ENCODE measurements at regions not wholly inside any gene's neighbourhood (a gene's known extent, or its start where the extent isn't known, plus 50 kb on each side); places are given as distances from the start of the nearest gene placed in this dataset.

- Histone ChIP-seq H3K9ac (ENCODE audit: low read length) (no peak overlapping the region), H3K27ac (ENCODE audit: low read depth, low read length) (no peak overlapping the region), H3K4me2 (ENCODE audit: low read length) (no peak overlapping the region), H3K27me3 (ENCODE audit: insufficient read depth, low read length) (no peaks in the 10 kb centered on the region), H3K79me2 (ENCODE audit: insufficient read depth, low read length) (no peaks in the 10 kb centered on the region), H2AFZ (ENCODE audit: low read depth, low read length) (no peak overlapping the region), H3K4me3 (ENCODE audit: insufficient read depth, low read depth, low read length) (no peak overlapping the region), H4K20me1 (ENCODE audit: insufficient read depth, low read length) (no peaks in the 10 kb centered on the region), H3K36me3 (ENCODE audit: insufficient read depth, low read length) (no peaks in the 10 kb centered on the region), H3K9me3 (ENCODE audit: insufficient read depth, low read depth, low read length) (no peaks in the 10 kb centered on the region), H3K4me1 (ENCODE audit: insufficient read depth, low read length) (no peaks in the 10 kb centered on the region)
- H3K27ac Mint-ChIP-seq (ENCODE audit: unreplicated experiment) = no peak overlapping the region
- no peak for TF ChIP-seq CTCF (IDR thresholded peaks at IDR 0.05; ENCODE audit: insufficient read depth, low read depth, low read length)
- no peak for TF ChIP-seq EZH2 (IDR thresholded peaks at IDR 0.05; ENCODE audit: insufficient read depth, low read length)
- H3K4me3 Mint-ChIP-seq (ENCODE audit: unreplicated experiment) = no peak overlapping the region
- H3K27me3 Mint-ChIP-seq (ENCODE audit: low read depth, unreplicated experiment) = no peaks in the 10 kb centered on the region
- H3K36me3 Mint-ChIP-seq (ENCODE audit: low read depth, unreplicated experiment) = no peaks in the 10 kb centered on the region
- no peaks in the 10 kb centered on the region for H3K9me3 Mint-ChIP-seq (ENCODE audit: unreplicated experiment)
- FAIRE-seq (no peak), DNase-seq (ENCODE audit: low read depth) (no peak)
- no peaks in the 10 kb centered on the region for H3K4me1 Mint-ChIP-seq (ENCODE audit: low read depth, unreplicated experiment)
Measured at GRCh38 chr5:26681861-26682260, 356.5 kb downstream of the CDH9 start.

GRCh38 chr5:26674846-26675245 lies 363.5 kb downstream of the CDH9 start:
- Histone ChIP-seq H3K9me3 (ENCODE audit: insufficient read depth, low read depth, low read length) (no peaks in the 10 kb centered on the region), H4K20me1 (ENCODE audit: insufficient read depth, low read length) (no peaks in the 10 kb centered on the region), H3K27ac (ENCODE audit: low read depth, low read length) (no peak overlapping the region), H3K36me3 (ENCODE audit: insufficient read depth, low read length) (no peaks in the 10 kb centered on the region), H3K4me3 (ENCODE audit: insufficient read depth, low read depth, low read length) (no peak overlapping the region), H2AFZ (ENCODE audit: low read depth, low read length) (no peak overlapping the region), H3K79me2 (ENCODE audit: insufficient read depth, low read length) (no peaks in the 10 kb centered on the region), H3K4me1 (ENCODE audit: insufficient read depth, low read length) (no peaks in the 10 kb centered on the region), H3K9ac (ENCODE audit: low read length) (no peak overlapping the region), H3K27me3 (ENCODE audit: insufficient read depth, low read length) (no peaks in the 10 kb centered on the region), H3K4me2 (ENCODE audit: low read length) (no peak overlapping the region)
- no peak for TF ChIP-seq CTCF (IDR thresholded peaks at IDR 0.05; ENCODE audit: insufficient read depth, low read depth, low read length)
- TF ChIP-seq EZH2 (IDR thresholded peaks at IDR 0.05; ENCODE audit: insufficient read depth, low read length) = no peak
- H3K36me3 Mint-ChIP-seq (ENCODE audit: low read depth, unreplicated experiment) = no peaks in the 10 kb centered on the region
- no peaks in the 10 kb centered on the region for H3K27me3 Mint-ChIP-seq (ENCODE audit: low read depth, unreplicated experiment)
- no peaks in the 10 kb centered on the region for H3K4me1 Mint-ChIP-seq (ENCODE audit: low read depth, unreplicated experiment)
- no peak overlapping the region for H3K4me3 Mint-ChIP-seq (ENCODE audit: unreplicated experiment)
- FAIRE-seq = no peak
- no peak overlapping the region for H3K27ac Mint-ChIP-seq (ENCODE audit: unreplicated experiment)
- no peaks in the 10 kb centered on the region for H3K9me3 Mint-ChIP-seq (ENCODE audit: unreplicated experiment)
- no peak for DNase-seq (ENCODE audit: low read depth)

- H3K4me1 Mint-ChIP-seq (ENCODE audit: low read depth, unreplicated experiment) = no peaks in the 10 kb centered on the region
- FAIRE-seq (no peak), DNase-seq (ENCODE audit: low read depth) (no peak)
- H3K4me3 Mint-ChIP-seq (ENCODE audit: unreplicated experiment) = no peak overlapping the region
- Histone ChIP-seq H3K36me3 (ENCODE audit: insufficient read depth, low read length) (no peaks in the 10 kb centered on the region), H3K4me3 (ENCODE audit: insufficient read depth, low read depth, low read length) (no peak overlapping the region), H3K4me2 (ENCODE audit: low read length) (no peak overlapping the region), H4K20me1 (ENCODE audit: insufficient read depth, low read length) (no peaks in the 10 kb centered on the region), H3K79me2 (ENCODE audit: insufficient read depth, low read length) (no peaks in the 10 kb centered on the region), H2AFZ (ENCODE audit: low read depth, low read length) (no peak overlapping the region), H3K9me3 (ENCODE audit: insufficient read depth, low read depth, low read length) (no peaks in the 10 kb centered on the region), H3K27me3 (ENCODE audit: insufficient read depth, low read length) (no peaks in the 10 kb centered on the region), H3K27ac (ENCODE audit: low read depth, low read length) (no peak overlapping the region), H3K9ac (ENCODE audit: low read length) (no peak overlapping the region), H3K4me1 (ENCODE audit: insufficient read depth, low read length) (no peaks in the 10 kb centered on the region)
- TF ChIP-seq EZH2 (IDR thresholded peaks at IDR 0.05; ENCODE audit: insufficient read depth, low read length) (no peak), CTCF (IDR thresholded peaks at IDR 0.05; ENCODE audit: insufficient read depth, low read depth, low read length) (no peak)
- H3K27me3 Mint-ChIP-seq (ENCODE audit: low read depth, unreplicated experiment) = no peaks in the 10 kb centered on the region
- no peaks in the 10 kb centered on the region for H3K9me3 Mint-ChIP-seq (ENCODE audit: unreplicated experiment)
- no peak overlapping the region for H3K27ac Mint-ChIP-seq (ENCODE audit: unreplicated experiment)
- no peaks in the 10 kb centered on the region for H3K36me3 Mint-ChIP-seq (ENCODE audit: low read depth, unreplicated experiment)
Measured at GRCh38 chr5:26669523-26669922, 368.9 kb downstream of the CDH9 start.

All from astrocyte (in vitro differentiated cells and primary cell).